HG03175 (cell line): ENCODE measurements at regions not wholly inside any gene's neighbourhood (a gene's known extent, or its start where the extent isn't known, plus 50 kb on each side); places are given as distances from the start of the nearest gene placed in this dataset.

Source experiments
- ATAC-seq: cut with Tn5 transposase; IDR thresholded peaks from one replicate; pipeline ENCODE4 v1.9.1; 2021; ENCODE audit warnings: mild to moderate bottlenecking, moderate library complexity; ENCODE audit not compliant: unreplicated experiment

DNA sequence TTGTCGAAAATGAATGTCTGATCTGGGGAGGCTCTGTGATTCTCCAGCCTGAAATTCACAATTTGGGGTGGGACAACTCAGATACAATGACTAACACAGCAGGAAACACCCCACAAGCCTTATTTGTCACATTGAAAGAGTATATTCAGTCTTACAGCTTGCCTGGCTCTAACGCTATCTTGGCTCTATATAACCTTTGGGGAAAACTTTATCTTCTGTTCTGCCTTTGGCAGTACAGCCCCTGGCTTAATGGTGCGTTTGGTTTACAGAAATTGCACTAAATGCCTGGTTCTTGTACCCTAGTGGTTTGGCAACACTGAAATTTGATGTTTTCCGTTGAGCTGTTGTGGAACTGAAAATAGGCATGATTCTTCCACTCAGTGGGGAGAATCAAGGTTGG lies 178.1 kb upstream of the VEGFC start:
- ATAC-seq = no peak

DNA sequence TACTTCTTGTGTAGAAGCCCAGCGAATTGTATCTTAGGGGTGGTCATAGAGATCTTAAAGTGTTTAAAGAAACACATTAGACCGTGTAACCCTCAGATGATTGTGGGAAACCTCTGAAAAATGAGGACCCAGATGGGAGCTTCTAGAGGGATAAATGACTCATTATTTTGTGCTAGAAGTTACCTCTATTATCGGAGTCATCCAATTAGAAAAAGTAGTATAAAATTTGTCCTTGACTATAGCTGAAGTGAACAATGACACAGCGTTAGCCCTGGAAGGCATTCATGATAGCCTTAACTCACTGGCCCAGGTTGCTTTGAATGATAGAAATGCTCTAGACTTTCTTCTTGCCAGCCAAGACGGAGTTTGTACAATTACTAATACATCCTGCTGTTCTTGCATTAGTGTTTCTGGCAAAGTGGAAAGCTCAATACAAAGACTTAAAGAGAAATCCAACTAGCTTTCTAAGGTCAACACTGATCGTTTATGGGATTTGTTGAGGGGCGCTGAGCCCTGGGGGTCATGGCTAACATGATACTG lies 178.9 kb upstream of the VEGFC start:
- no peak for ATAC-seq

DNA sequence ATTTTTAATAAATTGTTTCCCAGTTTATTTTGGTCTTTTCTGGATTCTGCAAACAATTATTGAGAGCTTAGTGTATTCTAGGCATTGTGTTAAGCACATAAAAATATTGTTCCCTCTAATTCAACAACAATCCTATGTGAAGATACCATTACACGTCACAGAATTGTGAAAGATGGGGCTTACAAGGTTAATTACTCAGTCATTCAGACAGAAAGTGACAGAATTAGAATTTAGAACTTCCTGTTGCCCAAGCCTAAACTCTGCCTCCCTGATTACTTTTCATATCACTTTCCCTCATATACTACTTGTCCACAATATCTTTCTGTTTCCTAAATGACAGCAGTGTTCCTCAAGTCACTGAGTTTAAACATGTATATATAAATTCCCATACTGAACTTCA lies 186.7 kb upstream of the VEGFC start:
- ATAC-seq = no peak

DNA sequence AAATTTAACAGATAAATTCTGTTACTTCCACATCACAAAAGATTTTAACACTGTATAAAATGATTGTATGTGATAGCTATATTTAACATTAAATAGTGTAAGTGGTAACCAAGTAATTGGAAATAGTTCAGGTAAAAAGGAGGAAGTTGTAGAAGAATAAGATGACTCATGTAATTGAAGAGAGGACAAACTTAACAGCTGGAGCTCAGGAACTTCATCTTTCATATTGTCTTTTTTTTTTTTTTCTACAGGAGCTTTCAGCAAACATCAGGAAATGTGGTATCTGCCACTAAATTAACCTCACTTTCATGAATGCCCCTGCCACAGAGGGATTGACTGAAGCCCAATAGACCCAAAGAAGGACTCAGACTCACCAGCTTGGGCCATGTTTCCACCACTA lies 188.4 kb upstream of the VEGFC start:
- ATAC-seq = no peak

DNA sequence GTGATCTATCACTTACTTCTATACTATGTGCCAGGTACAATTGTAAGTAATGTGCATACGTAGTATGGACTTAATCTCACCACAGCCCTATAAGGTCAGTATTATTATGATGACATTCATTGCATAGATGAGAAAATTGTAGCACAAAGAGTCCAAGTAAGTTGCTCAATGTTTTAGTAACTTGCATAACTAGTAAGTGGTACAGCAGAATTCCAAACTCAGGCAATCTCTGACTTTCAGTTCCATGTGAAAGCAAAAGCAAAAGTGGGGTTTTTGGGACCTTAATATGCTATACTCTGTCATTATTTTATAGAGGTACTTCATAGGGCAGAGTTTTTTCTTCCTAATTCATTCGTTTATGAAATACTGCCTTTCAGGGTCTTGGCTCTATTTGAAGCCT lies 188.8 kb upstream of the VEGFC start:
- ATAC-seq = no peak

DNA sequence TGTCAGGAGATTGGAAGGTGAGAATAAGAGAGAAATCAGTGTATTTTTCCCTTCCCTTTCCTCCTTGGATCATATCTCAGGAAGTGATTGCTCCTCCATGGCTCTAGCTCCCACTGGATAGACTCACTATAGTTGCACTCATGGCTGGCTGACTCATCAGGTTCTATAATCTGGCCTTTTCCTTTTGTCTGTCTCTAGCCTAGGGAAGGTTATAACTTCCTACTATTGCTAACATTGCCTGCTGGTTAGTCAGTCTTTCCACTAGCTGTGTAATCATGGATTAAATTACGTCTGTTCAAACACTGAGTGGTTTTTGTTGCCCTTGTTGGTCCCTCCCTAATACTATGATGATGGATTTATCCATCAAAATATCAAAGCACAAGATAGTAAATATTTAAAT lies 195.5 kb upstream of the VEGFC start:
- ATAC-seq = no peak

DNA sequence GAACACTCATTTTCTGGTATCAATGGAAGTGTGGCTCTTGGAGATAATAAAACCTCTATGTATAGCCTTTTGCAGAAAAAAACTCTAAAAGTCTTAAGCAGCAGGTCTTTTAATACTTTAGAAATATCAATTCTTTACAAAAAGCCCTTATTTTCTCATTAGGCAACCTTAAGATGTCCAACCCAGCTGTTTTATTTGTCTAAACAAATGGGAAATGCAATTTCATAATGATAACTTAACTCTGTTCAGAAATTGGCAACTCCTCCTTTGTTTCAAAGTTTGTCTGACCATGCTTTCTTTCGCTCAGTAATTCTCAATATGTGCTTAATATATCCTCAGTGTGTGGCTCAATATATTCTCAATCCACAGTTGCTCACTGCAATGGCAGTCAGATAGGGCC lies 196.5 kb upstream of the VEGFC start:
- no peak for ATAC-seq

DNA sequence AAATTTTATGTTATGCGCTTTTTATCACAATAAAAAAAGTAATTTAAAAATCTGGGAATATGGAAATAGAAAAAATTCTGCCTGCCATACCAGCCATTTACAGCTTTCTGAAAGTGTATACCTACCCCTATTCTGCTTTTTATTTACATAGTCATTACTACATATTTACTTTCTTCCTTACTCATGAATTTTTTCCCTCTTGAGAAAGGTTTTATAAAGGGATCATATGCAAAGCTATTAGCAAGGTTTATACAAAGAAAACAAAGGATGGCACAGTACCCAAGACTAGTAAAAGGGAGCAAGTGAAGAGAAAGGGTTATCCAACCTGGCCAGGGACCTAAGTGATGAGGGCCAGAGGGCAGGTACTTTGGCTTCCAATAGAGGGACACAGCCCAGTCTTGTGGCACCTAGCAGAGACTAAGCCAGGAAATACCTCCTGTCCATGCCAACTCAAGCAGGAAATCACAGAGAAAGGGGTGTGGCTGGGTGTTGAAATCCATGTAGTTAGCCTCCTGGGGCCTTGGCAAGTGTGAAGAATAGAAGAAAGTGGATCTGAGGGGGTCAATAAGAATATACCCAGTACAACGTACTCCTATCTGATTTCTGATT lies 207.3 kb upstream of the VEGFC start:
- ATAC-seq = no peak

DNA sequence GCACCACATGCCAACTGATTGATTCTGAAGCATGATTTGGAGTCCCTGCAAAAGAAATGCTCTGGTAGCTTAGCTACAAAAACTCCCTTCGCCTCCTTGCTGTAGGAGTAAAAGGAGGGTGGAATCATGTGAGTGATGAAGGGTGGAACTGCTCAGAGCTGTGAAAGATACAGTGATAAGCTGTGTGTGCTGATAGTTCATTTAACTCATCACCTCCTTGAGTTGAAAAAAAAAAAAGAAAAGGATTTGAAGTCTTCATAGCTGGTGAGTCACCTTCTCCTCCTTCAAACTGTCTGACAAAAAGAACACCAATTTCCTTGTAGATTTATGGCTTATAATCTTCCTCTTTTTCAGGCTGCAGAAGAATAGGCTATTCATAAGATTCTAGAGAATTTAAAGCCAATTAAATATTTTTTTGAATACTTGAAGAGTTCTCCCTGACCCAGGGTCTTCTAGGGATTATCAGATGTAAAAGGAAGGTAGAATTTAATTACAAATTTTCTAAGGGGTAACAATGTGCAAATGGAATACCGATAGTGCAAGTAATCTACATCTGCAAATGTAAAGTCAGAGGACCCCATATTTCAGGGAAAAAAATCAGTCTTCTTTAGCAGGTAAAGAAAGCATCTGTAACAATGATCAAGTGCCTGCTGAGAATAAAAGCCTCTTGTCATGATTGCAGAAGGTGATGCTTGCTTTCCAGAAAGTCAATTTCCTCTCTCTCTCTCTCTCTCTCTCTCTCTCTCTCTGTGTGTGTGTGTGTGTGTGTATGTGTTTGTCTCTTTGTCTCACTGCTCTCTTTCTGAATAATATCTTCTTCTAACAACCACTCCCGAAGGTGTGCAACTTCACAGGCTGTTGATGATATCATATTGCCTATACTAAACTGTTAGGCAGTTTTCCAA lies 208.8 kb upstream of the VEGFC start:
- ATAC-seq = no peak

DNA sequence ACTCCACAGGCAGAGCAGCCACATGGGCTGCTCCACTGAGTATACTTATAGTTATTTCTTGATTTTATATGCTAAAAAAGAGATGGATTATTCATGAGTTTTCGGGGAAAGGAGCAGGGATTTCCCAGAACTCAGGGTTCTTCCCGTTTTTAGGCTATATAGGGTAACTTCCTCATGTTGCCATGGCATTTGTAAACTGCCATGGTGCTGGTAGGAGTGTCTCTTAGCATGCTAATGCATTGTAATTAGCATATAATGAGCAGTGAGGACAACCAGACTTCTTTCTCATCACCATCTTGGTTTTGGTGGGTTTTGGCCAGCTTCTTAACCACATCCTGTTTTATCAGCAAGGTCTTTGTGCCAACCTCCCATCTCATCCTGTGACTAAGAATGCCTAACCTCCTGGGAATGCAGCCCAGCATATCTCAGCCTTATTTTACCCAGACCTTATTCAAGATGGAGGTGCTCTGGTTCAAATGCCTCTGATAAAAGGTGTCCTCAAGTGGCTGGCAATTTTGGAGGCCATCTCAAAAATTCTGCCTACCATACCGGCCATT lies 213.0 kb upstream of the VEGFC start:
- no peak for ATAC-seq

DNA sequence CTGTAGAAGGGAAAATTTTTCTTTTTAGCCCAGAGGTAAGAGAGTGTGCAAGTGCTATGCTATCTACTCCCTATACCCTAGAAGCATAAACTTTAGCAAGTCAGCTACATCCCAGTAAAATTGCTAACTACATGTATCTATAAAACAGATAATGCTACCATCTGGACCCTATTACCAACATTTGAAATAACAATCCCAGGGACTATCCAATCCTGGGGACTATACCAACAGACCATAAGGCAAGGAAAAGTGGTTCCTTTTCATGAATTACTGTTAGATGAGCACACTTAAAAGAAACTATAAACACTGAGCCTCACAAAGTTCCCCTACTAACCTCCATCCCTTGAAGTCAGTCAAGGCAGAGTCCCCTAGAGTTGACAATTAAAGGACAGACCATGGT lies 213.6 kb upstream of the VEGFC start:
- ATAC-seq = no peak

DNA sequence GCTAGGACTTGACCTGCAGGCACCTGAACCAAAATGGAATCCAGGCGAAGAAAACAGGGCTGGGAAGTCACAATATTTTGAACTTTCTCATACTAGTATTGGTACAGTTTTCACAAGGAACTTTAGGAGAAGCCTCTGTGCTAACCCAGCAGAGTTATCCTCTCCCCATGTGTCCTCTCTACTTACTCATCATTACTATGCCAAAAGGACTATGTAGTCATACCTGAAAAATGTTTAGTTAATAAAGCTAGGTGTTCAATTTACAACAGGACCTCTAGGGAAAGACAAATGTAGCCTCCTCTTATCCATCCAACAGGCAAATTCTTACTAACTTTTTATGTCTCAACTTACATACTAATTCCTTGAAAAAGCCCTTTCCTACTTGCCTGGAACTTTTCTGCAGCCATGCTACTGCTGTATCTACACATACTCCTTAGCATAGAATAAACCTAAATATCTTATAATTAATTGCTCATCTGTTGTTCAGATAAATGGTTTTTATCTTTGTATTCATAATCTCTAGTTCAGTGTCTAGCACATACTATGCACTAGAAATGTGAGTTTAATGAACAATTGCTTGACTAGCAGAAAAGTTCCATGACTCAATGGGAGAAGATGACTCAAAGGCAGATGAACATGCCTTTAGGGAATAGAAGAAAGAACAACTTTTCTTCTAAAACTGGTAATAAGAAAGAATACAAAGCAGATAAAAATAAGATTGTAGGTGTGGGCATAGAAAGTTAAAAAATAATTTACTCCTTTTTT lies 215.5 kb upstream of the VEGFC start:
- no peak for ATAC-seq

DNA sequence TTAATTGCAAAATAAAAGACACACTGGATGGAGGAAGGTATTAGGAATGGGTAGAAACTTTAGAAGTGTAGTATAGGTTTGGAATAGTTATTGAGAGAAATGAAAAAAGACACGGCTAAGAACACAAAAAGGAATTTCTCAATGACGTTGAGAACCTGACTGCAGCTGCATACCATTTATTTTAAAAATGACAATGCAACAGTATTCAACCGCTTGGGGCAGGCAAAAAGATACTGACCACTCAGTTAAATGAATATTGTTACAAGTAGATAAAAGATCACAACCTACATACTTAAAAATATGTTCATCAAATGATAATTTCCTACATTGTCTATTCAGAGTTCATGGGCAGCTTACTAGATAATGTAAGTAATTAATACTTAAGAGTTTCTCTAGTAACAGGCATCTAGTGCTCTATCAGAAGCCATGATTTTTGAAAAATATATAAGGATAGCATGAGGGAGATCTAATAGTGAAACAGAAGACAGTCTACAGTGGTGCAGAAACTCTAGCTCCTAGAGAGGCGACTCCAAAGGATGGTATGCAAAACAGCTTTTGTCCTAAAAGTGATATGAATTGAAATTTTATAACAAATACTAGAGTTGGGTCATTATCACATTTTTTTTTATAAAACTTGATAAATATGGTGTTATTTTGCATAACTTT lies 216.2 kb upstream of the VEGFC start:
- ATAC-seq = no peak

DNA sequence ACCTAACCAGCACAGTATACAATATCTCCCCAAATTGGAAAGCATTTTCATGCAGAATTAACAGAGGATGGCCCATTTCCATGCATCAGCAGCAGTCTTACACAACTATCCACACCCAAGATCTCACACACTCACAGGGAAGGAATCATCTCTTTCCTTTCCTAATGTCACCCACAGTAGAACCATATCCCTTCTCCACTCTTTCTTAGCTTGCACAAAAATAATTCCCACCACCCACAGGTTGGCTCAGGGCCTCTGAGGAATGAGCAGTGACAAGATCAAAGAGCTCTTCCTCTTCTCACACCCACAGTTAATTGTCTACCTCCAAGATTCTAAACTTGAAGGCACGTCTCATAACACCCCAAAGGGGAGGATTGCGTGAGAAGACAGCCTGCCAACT lies 217.7 kb upstream of the VEGFC start:
- ATAC-seq = no peak

DNA sequence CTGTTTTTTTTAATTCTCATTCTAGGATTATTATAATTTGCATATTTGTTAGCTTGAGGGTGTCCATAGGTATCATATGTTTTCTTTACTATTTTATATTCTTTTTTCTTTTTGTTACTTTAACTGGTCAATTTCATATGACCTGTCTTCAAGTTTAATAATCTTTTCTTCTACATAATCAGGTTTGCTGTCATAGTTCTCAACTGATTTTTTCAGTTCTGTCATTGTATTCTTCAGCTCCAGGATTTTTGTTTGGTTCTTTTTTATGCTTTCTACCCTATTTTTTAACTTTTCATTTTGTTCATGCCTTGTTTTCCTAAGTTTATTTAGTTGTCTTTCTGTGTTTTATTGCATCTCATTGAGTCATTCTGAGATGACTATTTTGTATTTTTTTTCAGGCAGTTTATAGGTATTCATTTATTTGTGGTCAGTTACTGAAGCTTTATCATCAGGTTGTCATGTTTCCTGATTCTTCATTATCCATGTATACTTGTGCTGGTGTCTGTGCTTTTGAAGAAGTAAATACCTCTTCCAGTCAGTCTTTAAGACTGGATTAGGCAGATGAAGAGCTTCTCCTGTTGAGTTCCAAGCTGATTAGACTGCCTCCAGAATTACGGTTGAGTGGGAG lies 220.3 kb upstream of the VEGFC start:
- ATAC-seq = no peak

DNA sequence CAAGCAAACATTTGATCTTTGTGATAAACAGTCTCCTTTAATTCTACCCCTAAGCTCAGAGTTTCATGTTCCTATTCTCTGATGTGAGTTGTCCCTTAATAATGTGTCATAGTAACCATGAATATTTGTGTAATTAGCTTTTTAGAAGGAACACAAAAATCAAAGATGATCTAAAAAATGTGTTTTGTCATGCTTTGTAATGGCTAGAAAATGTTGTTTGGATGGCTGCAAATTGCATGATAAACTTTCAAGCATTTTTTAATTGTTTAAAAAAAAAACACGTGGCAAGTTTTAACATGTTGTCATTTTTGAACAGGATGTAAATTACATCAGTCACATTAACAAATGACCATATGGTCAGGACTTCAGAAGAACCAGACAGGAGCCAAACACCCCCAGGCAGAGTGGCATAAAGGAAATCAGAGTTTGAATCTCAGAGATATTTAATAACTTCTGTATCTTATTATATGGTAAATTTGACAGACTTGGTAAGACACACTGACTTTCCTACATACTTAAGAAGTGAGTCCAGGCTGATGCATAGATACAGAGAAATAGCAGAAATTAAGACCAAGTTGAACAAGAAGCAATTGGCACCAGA lies 223.9 kb upstream of the VEGFC start:
- ATAC-seq = no peak

DNA sequence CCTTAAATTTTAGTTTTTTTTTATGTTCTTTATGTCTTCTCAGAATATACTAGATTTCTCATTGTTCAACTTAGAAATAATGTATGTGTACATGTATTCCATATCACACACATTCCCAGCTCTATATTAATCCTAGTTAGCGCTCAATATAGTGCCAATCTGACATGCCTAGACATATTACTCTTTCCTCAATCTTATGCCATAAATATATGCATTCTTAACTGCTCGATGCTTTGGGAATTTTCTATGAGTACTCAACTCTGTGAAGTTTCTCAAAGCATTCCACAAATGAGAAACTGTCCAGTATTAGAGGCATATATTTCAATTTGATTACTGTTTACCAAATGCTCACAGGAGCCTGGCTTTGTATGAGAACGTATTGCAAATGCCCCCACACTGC lies 231.2 kb upstream of the VEGFC start:
- no peak for ATAC-seq

DNA sequence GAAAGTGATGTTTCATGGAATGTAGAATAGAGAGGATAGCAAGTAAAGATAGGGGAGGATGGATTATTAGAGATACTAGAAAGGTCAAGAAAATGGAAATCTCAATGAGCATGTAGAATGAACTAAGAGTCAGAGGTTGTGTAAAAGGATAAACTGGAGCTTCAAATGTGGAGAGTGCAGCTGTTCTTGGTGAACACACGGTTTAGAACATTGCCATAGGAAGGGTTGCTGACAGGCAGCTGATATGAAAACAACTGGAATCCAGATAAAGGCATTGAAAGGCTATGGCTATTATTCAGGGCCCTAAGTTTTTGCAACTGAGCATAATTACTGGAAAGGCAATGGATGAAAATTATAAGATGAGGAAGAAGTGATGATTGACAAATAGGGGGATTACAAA lies 239.6 kb upstream of the VEGFC start:
- no peak for ATAC-seq

DNA sequence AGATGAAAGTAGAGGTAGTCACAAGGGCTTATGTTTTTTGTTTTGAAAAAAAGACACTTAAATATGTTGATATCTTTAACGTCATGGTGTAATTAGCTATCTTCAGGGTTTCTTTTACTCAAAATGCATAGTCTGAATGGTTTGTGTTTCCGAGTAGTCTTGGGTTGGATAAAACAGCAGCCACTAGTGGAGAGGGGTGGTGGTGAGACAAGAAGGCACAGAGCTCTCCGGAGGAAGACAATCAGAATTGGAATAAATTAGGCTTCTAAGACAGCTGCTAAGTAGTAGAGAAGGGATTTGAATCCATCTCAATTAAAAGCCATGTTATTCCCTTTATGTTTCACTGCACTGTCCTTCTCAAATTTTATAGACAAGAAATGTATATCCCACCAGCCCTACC lies 240.4 kb upstream of the VEGFC start:
- ATAC-seq = no peak

DNA sequence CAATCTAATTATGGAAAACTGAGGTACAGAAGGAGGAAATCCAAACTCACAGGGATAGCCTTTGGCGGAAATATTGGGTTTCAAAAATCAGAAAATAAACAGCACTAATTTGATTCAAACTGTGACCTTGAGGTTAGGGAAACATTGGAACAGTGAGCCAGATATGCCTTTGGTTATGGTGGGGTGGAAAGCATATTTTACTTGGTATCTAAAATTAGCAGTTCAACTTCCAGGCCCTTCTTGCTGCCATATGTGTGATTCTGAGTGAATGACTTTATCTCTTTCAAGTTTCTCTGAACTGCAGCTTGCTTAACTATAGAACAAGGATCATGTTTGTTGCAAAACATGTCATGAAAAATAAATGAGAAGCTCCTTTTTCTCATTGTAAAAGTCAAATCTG lies 240.9 kb upstream of the VEGFC start:
- ATAC-seq = no peak
